NCI-H2196 (cell line): ENCODE measurements at regions not wholly inside any gene's neighbourhood (a gene's known extent, or its start where the extent isn't known, plus 50 kb on each side); places are given as distances from the start of the nearest gene placed in this dataset.

Source experiments
- DNase-seq: peaks from one replicate; lab custom pipeline; 2025; ENCODE audit not compliant: unreplicated experiment; lab: John Stamatoyannopoulos, UW

- DNase-seq = no peak
Measured at GRCh38 chr2:122105171-122105876, 349.9 kb downstream of the TSN start.

DNA sequence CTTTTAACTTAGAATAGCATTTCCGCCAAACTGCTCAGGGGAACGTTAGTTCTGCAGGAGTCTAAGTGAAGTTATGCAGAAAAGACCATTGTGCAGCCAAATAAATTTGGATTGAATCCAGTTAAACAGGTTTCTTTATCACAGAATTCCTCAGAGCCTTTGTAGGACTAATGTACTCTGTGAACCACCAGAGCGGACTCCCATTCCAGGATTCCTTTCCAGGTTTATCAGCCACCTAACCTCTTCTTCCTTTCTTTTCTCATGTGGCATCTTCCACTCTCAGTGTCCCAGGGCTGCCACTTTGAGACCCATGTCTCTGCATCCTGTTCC lies 350.4 kb downstream of the TSN start:
- DNase-seq = no peak

- DNase-seq = no peak
Measured at GRCh38 chr2:122108186-122108585, 352.7 kb downstream of the TSN start.

DNA sequence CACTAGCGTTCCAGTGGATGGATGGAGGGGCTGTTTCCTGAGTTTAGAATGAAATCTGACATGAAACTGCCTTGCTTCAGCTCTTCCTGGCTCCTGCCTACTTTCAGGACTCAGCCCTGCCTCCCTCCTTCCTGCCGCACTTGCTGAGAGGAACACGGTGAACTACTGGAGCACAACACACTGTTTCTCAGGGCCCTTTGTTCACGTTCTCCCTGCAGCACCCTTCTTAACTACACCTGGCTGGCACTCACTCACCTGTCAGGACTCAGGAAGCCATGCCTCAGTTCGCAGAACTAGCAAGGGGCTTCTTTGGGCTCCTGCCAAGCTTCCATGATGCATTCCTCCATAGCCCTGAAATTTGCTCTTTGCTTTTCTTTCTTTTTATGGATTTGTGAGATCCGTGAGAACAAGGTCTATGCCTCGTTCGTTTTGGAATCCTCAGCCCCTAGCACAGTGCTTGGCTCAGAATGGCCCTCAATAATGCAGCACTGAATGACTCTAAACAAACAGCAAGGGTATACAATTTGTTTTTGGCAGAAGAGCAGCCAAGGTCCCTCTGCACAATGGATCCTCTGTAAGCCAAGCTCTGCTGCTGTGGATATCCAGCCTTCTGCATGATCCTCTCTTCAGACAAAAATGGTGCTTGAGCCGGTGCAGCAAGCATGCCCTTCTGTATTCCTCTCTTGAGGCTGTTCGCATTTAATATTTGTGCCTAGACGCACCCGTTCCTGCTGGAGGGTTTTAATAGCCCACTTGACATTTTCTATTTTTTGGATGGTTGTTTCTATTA lies 357.0 kb downstream of the TSN start:
- DNase-seq = peak; percentile 6

DNA sequence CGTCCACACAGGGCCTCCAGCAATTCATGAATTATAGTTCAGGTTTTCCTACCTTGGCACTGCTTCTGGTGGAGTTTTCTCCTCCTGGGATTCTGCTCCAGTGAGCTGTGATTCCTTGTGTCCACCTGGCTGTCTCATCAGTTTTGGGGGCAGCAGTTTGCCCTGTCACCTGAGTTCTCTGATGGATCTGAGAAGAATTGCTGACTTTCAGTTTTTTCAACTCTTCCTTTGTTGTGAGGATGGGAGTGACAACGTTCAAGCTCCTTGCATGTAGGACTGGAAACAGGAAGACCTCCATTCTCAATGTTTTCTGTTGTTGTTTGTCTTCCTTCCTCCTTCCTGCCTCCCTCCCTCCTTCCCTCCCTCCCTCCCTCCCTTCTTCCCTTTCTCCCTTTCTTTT lies 359.0 kb downstream of the TSN start:
- no peak for DNase-seq

DNA sequence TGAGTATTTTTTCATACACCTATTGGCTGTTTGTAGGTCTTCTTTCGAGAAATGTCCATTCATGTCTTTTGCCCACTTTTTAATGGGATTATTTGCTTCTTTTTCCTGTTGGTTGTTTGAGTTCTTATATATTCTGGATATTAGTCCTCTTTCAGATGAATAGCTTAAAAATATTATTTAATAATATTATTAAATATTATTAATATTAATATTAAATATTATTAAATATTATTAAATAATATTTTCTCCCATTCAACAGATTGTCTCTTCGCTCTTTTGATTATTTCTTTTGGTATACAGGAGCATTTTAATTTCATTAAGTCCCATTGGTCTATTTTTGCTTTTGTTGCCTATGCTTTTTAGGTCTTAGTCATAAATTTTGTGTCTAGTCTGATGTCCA lies 361.9 kb downstream of the TSN start:
- DNase-seq = no peak

DNA sequence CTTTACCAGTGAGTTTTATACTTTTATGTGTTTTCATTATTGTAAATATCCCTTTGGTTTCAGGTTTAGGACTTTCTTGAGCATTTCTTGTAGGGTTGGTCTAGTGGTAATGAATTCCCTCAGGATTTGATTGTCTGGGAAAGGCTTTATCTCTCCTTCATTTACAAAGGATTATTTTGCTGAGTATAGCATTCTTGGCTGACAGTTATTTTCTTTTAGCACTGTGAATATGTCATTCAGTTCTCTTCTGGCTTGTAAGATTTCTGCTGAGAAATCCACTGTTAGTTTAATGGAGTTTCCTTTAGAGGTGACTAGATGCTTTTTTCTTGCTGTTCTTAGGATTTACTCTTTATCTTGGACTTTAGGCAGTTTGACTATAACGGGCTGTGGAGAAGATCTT lies 373.9 kb downstream of the TSN start:
- DNase-seq = no peak

- no peak for DNase-seq
Measured at GRCh38 chr2:122132147-122132691, 376.8 kb downstream of the TSN start.

DNA sequence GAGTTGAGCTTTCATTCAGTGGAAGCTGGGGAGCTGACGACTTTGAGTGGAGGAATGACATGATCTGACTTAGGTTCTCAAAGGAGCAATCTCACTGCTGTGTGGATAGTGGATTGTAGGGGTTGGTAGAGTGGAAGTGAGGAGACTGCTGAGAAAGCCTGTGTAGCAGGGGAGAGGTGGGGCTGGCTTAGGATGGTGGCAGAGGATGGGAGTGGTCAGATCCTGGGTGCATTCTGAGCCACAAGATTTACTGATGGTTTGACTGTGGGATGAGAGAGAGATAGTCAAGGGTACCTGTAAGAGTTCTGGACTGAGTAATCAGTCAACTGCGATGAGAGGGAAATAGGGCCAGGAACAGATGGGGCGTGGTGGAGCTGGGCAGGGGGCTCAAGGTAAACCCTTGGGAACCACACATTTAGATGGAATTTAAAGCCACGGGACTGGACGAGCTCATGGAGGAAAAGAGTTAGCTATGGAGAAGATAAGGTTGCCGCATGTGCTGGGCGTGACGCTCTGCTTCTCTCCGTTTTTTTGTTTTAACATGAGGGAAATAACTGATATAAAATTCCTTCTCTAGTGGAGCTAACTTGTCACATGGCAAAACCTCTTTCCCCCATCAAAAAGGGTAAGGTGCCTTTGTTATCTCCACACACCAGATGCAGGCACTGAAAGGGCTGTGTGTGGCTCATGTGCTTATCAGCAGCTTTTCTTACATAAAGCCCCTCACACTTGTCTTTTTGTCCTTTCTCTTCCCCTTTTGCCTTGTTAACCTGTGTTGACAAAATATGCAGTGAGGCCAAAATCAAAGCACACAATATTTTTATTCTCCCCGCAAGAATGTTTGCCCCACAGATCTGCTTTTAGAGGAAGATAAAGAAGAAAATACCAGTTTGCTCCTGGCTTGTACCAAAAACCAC lies 379.8 kb downstream of the TSN start:
- no peak for DNase-seq

GRCh38 chr2:122136056-122136455 lies 380.6 kb downstream of the TSN start:
- DNase-seq = peak; percentile 4

- no peak for DNase-seq
Measured at GRCh38 chr2:122138561-122138960, 383.1 kb downstream of the TSN start.

DNA sequence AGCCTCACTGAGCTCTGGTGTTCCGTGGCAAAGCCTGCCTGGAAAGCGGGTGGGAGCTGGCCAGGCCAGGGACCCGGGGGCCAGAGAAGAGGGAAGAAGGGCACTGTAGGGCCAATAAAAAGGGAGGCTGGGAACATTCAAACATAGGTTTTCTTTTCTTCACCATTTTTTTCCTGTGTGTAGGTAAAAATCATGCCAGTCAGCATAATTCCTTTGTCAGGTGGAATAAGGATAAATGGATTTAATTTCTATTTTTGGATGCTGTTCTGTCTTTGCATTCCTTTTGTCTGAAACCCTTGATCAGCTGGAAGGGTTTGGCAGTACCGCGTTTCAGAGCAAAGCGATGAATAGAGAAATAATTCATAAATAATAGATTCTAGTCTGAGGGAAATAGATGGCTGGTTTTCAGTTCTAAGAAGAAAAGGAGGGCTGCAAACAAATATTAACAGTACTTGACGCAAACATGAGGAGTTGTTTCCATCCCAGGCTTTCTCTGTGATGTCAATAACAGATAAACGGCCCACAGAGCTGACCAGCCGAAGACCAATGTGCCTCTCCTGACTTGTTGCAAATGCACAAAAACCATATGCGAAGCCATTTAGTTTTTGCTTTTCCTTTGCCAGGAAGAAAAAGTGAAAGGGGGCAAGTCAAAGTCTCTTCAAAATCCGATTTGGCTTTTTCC lies 384.4 kb downstream of the TSN start:
- DNase-seq = no peak

DNA sequence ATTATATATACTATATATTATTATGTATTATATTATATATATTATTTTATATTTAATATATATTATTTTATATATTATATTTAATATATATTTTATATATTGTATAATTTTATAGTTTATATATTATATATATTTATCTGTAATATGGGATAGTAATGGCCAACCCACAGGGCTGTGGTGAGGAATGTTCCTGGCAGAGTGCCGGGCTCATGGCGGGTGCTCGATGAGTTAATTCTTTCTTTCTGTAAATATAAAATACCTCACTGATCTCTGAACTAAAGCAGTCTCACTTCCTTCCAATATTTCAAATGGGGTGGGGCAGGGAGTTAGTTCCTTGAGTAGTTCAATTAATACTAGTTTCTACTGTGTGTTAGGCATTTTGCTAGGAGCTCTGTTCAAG lies 389.4 kb downstream of the TSN start:
- DNase-seq = no peak

DNA sequence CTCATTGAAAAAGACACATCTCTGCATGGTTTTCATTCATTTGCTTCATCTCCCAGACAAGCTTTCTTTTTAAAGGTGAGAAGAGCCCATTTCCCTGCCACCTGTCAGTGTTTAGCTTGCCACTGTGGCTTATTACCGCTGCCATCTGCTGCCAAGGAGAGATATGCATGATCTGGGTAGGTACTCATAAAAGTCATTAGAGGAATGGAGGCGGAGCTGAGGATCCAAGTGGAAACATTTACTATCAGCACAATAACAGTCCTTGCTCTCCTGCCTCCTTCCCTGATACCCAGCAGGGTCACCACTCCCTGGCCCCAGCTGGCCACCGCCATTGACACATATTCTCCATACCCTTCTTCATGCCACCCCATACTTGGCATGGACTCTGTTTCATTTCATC lies 390.4 kb downstream of the TSN start:
- DNase-seq = peak; percentile 32

- no peak for DNase-seq
Measured at GRCh38 chr2:122148128-122148767, 392.8 kb downstream of the TSN start.

- no peak for DNase-seq
Measured at GRCh38 chr2:122150524-122151280, 395.3 kb downstream of the TSN start.

DNA sequence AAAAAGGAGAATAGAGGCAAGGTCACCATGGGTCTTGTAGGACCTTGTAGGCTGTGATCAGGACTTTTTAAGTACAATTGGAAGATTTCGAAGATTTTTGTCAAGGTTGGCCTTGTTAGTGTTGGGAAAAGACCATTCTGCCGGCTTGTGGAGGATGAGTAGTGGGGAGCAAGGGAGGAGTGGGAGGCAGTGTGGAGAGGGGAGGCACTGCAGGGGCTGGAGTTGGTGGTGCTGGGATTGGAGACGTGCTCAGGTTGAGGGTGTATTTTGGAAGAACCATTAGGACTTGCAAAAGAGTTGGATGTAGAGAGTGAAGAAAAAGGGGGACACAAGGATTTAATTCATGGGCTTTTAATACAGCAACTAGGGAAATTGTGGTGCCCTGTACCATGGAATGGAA lies 397.1 kb downstream of the TSN start:
- no peak for DNase-seq

DNA sequence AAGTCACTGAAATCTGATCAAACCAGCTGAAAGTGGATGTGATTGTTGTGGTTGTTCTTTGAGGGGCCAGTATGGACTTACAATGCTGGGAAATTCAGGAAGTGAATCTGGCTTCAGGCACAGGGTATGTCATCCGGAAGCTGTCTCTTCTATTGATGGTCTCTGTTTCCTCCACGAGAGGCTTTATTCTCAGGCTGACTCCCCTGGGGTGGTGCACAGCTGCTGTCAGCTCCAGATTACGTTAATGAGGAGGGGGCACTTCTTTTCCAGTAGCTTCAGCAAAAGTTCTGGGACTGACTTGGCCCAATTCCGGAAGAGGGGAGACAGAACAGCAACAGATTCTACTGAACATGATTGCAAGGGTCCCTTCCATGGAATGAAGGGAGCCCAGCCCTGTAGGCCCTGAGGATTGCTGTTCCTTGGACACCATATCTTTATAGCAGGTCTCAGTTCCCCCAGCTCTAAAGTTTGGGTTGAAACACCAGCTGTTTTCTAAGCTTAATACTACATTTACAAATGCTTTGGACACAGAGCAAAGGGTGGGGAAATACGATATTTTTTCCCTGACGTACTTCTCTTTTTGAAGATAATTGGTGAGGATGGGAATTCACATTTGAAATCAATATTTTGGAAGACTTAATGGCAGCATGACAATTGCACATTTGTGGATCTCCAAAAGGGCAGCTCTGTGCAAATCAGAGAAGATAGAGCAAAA lies 400.9 kb downstream of the TSN start:
- DNase-seq = no peak

- DNase-seq = no peak
Measured at GRCh38 chr2:122157158-122157557, 401.7 kb downstream of the TSN start.
